HG03565 (cell line): ENCODE measurements at regions not wholly inside any gene's neighbourhood (a gene's known extent, or its start where the extent isn't known, plus 50 kb on each side); places are given as distances from the start of the nearest gene placed in this dataset.
"Not testable (repeated sequence)": the region's sequence is repeated elsewhere in the genome, so short reads cannot be mapped to it uniquely, and the experiment has no call there.

Experiments
- ATAC-seq: cut with Tn5 transposase; IDR thresholded peaks from one replicate; pipeline ENCODE4 v1.9.1; 2021; ENCODE audit warnings: mild to moderate bottlenecking, moderate library complexity; ENCODE audit not compliant: unreplicated experiment

DNA sequence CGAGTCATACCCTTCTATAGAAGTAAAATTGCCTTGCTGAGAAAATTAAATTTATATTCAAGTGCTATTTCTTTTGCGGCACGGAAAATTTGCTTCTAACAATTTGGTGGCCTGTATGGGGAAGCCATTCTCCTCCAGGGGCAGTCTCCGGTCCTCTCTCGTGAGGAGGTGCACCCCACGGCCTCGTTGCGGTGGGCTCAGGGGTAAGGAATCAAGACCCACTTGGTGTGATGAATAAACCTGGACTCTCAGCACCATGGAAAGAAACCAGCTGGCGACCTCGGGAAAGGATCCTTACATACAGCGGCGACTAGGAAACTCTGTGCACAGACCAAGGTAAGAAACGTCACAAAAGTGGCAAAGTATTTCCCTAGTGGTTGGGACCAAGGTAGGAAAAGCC is 252.9 kb downstream of the DPY19L2 start:
- ATAC-seq: no peak

DNA sequence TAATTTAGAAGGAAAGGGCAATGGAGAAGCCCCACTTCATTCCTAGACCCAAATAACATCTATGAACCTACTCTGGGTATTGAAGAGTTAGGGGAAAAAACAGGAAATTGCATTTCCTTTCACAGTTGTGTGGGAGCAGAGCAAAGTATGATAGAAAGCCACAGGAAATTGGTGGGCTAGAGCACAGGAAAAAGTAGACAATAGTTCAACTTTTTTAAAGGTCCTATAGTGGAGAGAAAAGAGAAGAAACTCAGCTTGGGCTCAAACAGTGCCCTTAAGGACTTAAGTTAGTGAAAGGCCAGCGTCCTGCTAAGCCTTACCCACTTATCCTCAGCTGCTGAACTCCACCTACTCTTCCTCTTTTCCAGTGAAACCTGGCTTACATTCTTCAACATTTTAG is 258.1 kb downstream of the DPY19L2 start:
- no peak for ATAC-seq

DNA sequence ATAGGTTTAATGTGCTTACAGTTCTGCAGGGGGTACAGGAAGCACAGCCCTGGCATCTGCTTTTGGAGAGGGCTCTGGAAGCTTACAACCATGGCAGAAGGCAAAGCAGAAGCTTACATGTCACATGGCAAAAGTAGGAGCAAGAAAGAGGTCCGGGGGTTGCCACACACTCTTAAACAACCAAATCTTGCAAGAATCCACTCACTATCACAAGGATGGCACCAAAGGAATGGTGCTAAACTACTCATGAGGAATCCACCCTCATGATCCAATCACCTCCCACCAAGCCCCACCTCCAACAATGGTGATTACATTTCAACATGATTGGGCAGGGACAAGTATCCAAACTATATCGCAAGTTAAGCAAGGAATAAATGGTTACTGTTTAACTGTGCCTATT is 255.8 kb upstream of the AVPR1A start:
- ATAC-seq: no peak

DNA sequence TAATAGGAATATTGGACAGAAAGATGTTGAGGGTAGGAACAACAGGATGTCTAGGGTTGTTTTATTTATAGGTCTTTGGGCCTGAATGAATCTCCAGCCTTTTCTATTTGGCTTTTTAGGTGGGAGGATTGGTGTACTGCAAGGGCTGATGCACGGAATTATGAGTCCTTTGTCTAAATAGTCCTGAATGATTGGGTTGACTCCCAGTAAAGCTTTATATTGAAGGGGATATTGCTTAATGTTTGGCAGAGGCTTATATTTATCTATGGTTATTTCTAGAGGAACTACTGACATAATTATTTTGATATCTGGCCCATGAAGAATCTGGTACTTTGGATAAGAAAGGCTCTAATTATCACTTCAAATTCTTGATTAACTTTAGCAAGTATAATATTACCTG is 253.6 kb upstream of the AVPR1A start:
- ATAC-seq: no peak

DNA sequence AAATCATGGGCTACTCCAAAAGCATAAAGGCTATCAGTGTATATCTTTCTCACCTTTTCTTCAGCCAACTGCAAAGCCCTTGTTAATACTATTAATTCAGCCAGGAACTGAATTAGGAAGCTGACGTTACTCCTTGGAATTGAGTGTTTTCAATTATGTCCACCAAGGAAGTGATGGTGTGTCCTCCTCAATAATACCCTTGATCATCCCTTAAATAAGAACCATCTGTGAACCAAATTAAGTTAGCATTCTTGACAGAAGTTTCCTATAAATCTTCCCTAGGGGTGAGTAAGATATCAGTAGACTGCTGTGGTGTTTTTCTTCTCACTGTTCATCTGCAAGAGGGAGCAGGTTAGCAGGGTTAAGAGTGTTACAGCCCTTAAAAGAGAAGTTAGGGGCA is 252.3 kb upstream of the AVPR1A start:
- ATAC-seq: no peak

DNA sequence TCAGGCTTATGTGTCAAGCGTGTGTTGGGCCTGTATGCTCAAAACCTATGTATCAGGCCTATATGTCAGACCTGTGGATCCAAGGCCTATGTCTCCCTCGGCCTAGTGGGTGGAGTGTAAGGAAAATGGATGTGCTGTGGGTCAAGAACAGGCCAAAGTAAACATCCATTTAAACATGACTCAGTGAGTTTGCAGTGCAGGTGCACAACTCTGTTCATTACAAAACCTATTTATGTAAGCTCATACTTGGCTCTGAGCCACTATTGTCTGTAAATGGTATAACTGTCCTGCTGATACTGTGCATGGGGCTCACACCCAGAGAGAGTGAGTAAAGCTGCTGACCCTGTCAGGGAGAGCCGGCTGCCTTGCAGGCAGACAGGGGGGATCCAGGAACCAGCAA is 249.7 kb upstream of the AVPR1A start:
- ATAC-seq: no peak

DNA sequence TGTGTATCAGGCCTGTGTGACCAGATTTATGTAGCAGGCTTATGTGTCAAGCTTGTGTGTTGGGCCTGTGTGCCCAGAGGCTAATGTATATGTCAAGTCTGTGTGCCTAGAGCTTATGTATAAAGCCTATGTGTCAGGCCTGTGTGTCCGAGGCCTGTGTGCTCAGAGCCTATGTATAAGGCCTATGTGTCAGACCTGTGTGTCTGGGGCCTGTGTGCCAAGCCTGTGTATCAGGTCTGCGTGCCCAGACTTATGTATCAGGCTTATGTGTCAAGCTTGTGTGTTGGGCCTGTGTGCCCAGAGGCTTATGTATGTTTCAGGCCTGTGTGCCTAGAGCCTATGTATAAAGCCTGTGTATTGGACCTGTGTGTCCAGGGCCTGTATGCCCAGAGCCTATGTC is 249.3 kb upstream of the AVPR1A start:
- ATAC-seq: no peak

DNA sequence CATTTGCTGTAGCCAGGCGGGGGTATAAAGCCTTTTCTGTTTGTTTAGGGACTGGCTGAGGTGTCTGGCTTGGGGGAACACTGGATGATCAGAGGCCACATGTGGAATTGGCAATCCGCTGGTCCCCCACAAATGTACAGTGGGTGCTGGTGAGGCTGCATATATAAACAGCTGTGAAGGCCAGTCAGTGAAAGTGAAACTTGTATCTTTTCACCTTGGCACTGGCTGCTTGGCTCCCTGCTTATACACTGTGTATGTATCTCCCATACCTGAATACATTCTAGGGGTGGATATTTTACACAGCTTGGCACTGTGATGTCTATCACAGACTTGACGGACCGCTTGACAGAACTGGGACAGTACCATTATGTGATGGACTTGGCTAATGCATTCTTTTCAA is 246.8 kb upstream of the AVPR1A start:
- no peak for ATAC-seq

DNA sequence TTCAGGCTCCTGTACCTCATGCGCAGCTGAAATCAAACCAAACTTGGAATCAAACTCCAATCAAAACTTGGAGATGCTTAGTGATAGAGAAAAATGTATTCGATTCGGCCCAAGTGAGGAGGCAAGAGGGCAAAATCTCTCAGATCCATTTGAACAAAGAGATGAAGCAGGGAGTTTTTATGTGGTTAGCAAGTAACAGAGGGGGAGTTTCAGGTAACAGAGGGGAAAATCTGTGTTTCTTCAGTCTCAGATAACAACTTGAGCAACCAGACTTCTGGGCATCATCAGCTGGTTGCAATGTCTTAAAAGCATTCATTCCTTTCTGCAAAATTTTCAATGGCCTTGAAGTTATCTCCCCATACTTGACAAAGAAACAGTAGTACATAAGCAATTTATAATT is 245.1 kb upstream of the AVPR1A start:
- no peak for ATAC-seq

DNA sequence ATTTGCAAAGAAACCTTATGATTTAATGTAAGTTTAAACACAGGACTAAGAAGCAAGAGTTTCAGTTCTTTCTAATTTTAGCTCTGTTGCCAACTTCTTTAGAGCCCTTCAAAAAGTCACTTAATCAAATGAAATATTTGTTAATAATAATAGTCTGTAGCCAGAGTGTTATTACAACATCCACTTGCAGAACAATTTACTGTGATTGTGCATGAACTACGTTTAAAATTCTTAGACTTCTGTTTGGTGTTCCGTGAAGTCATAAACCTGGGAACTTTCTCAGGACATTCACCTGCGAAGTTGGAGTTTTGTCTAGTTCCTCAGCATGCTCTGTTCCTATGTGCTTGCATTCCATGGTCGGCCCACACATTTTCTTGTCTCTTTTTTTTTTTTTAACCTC is 244.0 kb upstream of the AVPR1A start:
- no peak for ATAC-seq

DNA sequence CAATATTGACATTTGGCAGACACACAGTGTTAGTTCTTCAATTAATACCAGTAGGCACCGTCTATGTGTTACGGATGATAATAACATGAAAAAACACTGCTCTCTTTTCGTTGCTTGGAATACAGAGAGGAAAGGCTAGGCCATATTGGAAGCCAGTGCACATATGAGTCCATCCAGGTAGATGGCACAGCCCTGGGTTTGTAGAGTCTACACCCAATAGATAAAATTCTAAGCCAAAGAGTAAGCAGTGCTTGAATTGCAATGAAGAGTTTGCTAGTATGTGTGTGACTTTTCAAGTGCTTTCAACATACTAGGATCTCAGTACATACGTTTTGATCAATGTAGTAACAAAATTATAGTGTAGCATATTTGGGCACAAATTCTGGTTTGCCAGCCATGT is 243.3 kb upstream of the AVPR1A start:
- ATAC-seq: no peak

DNA sequence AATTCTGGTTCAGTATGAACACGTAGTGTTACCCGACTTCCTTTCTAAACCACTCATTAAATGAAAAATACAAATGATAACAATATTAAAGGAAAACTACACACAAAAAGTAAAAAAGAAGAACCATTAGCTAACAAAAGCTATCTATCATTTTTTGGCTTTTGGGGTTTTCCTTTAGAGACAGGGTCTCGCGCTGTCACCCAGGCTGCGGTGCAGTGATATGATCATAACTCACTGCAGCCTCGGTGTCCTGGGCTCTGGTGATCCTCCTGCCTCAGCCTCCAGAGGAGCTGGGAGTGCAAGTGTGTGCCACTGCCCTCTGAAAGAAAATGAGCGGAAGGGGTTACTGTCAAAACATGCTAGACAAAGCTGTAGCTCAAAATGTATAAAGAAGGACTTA is 238.2 kb upstream of the AVPR1A start:
- ATAC-seq: no peak

DNA sequence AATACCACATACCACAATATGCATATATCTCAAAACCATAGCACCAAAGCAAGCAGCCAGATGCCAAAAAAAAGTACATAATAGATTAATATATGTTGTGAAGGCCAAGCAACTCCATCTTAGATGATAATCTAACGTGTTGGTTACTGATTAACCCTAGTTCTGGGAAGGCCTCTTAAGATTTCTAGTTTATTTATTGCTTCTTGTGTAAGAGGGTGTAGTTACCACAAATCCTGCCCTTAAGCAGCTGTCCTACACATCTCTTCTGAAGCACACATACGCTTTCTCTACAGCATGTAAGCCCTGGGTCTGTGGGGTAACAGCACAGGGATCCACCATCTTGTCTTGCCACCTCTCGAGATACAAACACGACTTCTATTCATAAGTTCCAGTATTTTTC is 236.8 kb upstream of the AVPR1A start:
- no peak for ATAC-seq

DNA sequence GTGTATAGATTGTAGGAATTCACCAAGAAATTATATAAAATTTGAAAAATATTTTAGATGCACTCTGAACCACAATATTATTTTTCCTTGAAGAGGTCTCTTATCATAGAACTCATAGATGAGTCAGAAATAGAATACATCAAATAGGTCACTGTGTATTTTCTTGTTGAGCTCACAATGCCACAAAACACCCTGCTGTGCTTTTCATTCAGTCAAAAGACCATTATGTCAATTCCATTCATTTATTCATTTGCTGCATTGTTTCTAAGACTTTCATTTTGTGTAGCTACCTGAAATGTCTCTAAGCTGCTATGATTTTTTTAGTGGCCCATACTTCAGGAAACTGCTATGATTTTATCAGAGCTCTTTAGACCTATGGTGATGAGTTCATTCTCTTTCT is 231.9 kb upstream of the AVPR1A start:
- no peak for ATAC-seq

DNA sequence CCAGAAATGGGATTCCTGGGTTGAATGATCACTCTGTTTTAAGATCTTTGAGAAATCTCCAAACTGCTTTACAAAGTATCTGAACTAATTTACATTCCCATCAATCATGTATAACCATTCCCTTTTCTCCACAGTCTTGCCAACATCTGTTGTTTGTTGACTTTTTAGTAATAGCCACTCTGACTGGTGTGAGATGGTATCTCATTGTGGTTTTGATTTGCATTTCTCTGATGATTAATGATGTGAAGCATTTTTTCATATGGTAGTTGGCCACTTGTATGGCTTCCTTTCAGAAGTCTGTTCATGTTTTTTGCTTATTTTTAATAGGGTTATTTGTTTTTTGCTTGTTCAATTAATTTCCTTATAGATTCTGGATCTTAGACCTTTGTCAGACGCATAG is 211.8 kb upstream of the AVPR1A start:
- no peak for ATAC-seq

DNA sequence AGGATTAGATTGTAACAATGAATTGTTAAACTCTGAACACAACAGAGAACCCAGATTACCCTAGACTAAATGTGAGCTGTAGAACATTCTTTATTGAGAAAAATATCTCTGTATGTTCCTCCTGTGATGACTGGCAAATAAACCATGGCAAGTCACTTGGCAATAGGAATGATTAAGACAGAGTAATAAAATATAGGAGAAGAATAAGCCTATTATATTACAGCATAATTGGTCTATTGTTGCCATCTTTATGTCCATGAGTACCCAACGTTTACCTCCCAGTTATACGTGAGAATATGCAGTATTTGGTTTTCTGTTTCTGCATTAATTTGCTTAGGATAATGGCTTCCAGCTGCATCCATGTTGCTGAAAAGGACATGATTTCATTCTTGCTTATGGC is 211.2 kb upstream of the AVPR1A start:
- ATAC-seq: no peak

DNA sequence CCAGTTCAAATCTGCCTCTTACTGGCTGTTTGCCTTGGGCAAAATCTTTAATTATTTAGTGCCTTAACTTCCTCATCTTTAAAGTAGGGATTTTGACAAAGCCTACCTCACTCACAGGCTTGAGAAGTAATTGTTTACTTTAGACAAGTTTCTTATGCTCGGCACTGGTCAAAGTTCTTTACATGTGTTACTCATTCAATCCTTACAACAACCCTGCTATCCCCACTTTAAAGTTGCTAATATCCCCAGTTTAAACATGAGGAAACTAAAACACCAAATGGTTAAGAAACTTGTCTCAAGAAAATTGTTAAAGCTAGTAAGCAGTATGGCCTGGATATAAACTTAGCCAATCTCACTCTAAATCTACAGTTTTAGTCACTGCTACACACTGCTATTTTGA is 204.0 kb upstream of the AVPR1A start:
- ATAC-seq: no peak

DNA sequence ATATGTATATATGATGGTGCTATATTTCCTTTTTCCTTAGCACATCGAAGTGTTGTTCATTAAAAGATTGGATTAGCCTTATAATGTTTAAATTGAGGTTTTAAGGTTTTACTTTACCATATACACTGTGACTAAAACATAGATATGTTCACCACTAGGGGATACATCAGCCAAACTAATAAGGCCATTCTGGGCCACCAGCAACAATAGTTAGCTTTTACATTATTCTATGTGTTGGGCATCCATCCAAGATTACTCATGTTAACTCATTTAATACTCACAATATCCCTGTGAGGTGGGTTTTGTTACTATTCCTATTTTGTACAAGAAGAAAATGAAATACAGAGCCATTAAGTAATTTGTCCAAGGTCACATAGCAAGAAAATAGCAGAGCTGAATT is 202.6 kb upstream of the AVPR1A start:
- ATAC-seq: no peak

DNA sequence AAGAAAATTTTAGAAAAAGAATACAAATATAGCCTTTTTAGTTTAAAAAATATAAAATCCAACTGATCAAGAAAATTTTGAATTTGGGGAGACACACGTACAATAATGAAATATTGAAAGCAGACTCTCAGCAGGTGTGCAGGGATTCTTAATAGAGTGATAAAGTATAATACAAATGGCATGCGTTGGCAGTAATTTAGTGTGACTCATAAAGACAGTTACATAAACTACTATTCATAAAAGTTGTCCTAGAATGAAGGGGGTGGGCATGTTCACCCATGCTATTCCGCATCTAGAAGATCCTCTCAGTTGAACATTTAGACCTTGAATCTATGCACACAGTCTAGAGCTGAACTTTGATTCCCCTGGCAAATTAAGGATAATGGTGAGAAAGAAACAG is 200.4 kb upstream of the AVPR1A start:
- no peak for ATAC-seq

DNA sequence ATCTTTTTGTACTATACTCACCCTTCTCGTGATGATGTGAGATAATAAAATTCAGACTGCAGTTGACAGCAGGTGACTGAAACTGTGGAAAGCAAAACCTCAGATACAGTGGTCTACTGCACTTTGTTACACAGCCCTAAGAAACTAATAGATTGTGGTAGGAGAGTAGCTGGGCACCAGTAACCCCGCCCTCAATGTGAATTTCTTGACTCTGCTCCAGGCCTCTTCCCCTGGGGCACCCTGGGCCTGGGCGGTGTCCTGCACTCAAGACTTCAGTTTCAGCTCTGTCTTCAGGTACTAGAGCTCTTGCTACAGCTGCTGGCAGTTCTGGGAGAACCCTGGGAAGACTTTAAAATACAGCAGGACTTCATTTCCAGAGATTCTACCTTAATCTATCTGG is 197.6 kb upstream of the AVPR1A start:
- no peak for ATAC-seq

DNA sequence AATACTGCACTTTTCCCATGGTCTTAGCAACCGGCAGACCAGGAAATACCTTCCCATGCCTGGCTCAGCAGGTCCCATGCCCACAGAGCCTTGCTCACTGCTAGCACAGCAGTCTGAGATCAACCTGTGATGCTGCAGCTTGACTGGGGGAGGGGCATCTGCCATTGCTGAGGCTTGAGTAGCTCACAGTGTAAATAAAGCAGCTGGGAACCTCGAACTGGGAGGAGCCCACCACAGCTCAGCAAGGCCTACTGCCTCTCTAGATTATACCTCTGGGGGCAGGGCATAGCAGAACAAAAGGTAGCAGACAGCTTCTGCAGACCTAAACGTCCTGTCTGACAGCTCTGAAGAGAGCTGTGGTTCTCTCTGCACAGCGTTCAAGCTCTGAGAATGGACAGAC is 186.2 kb upstream of the AVPR1A start:
- ATAC-seq: not testable (repeated sequence)

DNA sequence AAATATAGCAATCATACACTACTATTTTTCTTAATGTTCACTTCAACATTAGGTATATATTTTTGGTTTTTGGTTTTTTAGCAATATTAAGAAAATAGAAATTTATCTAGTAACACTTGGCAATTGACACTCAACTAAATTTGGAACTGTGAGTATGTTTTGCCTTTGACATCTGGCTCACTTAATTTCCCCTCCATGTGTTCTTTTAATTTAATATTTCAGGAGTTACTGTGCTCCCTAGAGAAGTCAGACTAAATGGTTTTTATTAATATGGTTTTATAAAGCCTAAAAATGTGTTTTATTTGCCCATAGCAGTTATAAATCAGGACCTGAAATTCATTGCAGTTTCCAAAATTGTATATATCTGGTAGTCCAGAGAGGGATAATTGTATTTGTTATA is 175.3 kb upstream of the AVPR1A start:
- no peak for ATAC-seq

DNA sequence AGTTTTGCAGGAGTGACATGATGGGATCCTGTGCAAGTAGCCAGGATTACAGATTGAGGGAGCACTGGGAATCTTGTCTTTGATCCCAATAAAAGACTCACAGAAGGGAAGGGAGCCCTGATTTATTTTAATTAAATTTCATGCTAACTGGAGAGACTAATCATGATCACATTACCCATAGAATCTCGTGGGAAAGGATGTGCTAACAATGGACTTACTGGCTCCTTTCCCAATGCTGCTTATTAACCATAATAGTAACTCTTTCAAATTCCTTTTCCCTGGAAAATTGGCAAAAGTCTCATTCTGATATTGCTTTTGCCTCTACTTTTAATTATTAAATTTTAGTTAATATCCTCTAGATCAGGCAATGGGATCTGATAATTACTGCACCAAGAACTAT is 174.8 kb upstream of the AVPR1A start:
- no peak for ATAC-seq

DNA sequence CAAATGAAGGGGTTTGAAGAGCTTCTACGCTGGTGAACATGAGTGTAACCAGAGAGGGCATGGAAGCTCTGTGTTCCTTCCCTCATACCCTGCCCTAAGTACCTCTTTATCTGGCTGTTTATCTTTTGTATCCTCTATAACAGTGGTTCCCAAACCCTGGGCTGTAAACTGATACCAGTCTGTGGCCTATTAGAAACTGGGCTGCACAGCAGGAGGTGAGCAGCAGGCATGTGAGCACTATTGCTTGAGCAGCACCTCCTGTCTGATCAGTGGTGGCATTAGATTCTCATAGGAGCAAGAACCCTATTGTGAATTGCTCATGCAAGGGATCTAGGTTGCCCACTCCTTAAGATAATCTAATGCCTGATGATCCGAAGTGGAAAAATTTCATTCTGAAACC is 172.9 kb upstream of the AVPR1A start:
- no peak for ATAC-seq
